Neuronal stem cell (in vitro differentiated cells): ENCODE measurements at regions not wholly inside any gene's neighbourhood (a gene's known extent, or its start where the extent isn't known, plus 50 kb on each side); places are given as distances from the start of the nearest gene placed in this dataset.

Source experiments
- DNase-seq: peaks from one replicate; pipeline ENCODE4 v3.0.0-alpha.2; 2013; ENCODE audit warnings: low spot score
- H2AFZ ChIP-seq: one replicate; pipeline ENCODE4 v1.6.1; 2013; ENCODE audit warnings: mild to moderate bottlenecking, low read length, inconsistent platforms
- H2AK5ac ChIP-seq: 2 replicates; pipeline ENCODE4 v1.6.1; 2013; ENCODE audit warnings: low read depth, mild to moderate bottlenecking, inconsistent platforms, low read length, moderate library complexity, mixed read lengths
- H2BK120ac ChIP-seq: 2 replicates; pipeline ENCODE4 v1.6.1; 2013; ENCODE audit warnings: low read depth, mild to moderate bottlenecking, inconsistent platforms, low read length, moderate library complexity, mixed read lengths
- H2BK12ac ChIP-seq: one replicate; pipeline ENCODE4 v1.6.1; 2013; ENCODE audit warnings: low read length, inconsistent platforms
- H2BK15ac ChIP-seq: 2 replicates; pipeline ENCODE4 v1.6.1; 2013; ENCODE audit warnings: mild to moderate bottlenecking, low read length, inconsistent platforms, mixed read lengths
- H2BK5ac ChIP-seq: one replicate; pipeline ENCODE4 v1.6.1; 2013; ENCODE audit warnings: inconsistent platforms, mild to moderate bottlenecking, low read length, moderate library complexity
- H3K14ac ChIP-seq: one replicate; pipeline ENCODE4 v1.6.1; 2013; ENCODE audit warnings: low read length, inconsistent platforms
- H3K18ac ChIP-seq: 2 replicates; pipeline ENCODE4 v1.6.1; 2013; ENCODE audit warnings: low read length, inconsistent platforms
- H3K23ac ChIP-seq: 2 replicates; pipeline ENCODE4 v1.6.1; 2013; ENCODE audit warnings: low read depth, mild to moderate bottlenecking, mixed read lengths, low read length, inconsistent platforms; ENCODE audit not compliant: poor library complexity
- H3K27ac ChIP-seq: replicated peaks from 3 replicates; pipeline ENCODE4 v1.5.1; 2013; ENCODE audit warnings: low read length, inconsistent platforms
- H3K27me3 ChIP-seq, 3 experiments: 2 replicates each; pipeline ENCODE4 v1.6.1; 2013; ENCODE audit warnings: low read length in 3 of 3, mild to moderate bottlenecking in 2 of 3, inconsistent platforms in 1 of 3, low read depth in 1 of 3, mixed read lengths in 1 of 3, moderate library complexity in 1 of 3; ENCODE audit not compliant: control insufficient read depth in 3 of 3, insufficient read depth in 3 of 3
- H3K36me3 ChIP-seq, 2 donors: replicated peaks in 1 of 2; 2 replicates each; pipeline ENCODE4 v1.6.1; 2013; ENCODE audit warnings: low read length in 2 of 2; ENCODE audit not compliant: control insufficient read depth in 2 of 2, insufficient read depth in 2 of 2
- H3K4ac ChIP-seq: 2 replicates; pipeline ENCODE4 v1.6.1; 2013; ENCODE audit warnings: inconsistent platforms, mild to moderate bottlenecking, low read length, moderate library complexity
- H3K4me1 ChIP-seq, 2 donors: 1 replicate in 1 of 2; 2 replicates in 1 of 2; pipeline ENCODE4 v1.6.1; 2013; ENCODE audit warnings: low read length in 2 of 2, low read depth in 1 of 2; ENCODE audit not compliant: control insufficient read depth in 2 of 2, insufficient read depth in 1 of 2
- H3K4me2 ChIP-seq: one replicate; pipeline ENCODE4 v1.6.1; 2013; ENCODE audit warnings: mild to moderate bottlenecking, low read length, inconsistent platforms; ENCODE audit not compliant: insufficient read depth, poor library complexity, severe bottlenecking
- H3K4me3 ChIP-seq, 2 donors: 2 replicates each; pipeline ENCODE4 v1.5.1; 2013; ENCODE audit warnings: low read length in 2 of 2, mild to moderate bottlenecking in 2 of 2, inconsistent platforms in 1 of 2, moderate library complexity in 1 of 2
- H3K79me1 ChIP-seq: one replicate; pipeline ENCODE4 v1.6.1; 2013; ENCODE audit warnings: low read depth, mild to moderate bottlenecking, inconsistent platforms, low read length, moderate library complexity
- H3K9ac ChIP-seq: one replicate; pipeline ENCODE4 v1.6.1; 2013; ENCODE audit warnings: mild to moderate bottlenecking, low read depth, low read length, inconsistent platforms; ENCODE audit not compliant: poor library complexity
- H3K9me3 ChIP-seq, 2 donors: replicated peaks in 1 of 2; 2 replicates each; pipeline versions ENCODE3 to v1.6.1; 2013; ENCODE audit warnings: low read length in 2 of 2, mild to moderate bottlenecking in 2 of 2, inconsistent platforms in 1 of 2, low read depth in 1 of 2, mixed read lengths in 1 of 2, moderate library complexity in 1 of 2; ENCODE audit not compliant: control insufficient read depth in 2 of 2, insufficient read depth in 1 of 2
- H4K8ac ChIP-seq: one replicate; pipeline ENCODE4 v1.6.1; 2013; ENCODE audit warnings: low read depth, mild to moderate bottlenecking, inconsistent platforms, low read length, moderate library complexity
- H4K91ac ChIP-seq: one replicate; pipeline ENCODE4 v1.6.1; 2013; ENCODE audit warnings: low read length, low read depth, mild to moderate bottlenecking, inconsistent platforms; ENCODE audit not compliant: poor library complexity
- WGBS, 2 donors: extraction: QIAGEN DNeasy Blood & Tissue Kit; methylation state at CpG; one replicate each; pipeline ENCODE4 v1.1.7; 2013; ENCODE audit warnings: missing lambda C conversion rate in 2 of 2, mixed read lengths in 1 of 2; ENCODE audit not compliant: insufficient read length in 2 of 2, insufficient replicate concordance in 1 of 2; ENCODE audit errors: extremely low coverage in 2 of 2; 5-methylcytosine and 5-hydroxymethylcytosine counted together

- Histone ChIP-seq H4K8ac (no peak overlapping the region), H2BK15ac (no peak overlapping the region), H3K4ac (no peak overlapping the region), H3K4me2 (no peak overlapping the region), H2BK12ac (no peak overlapping the region), H3K27ac (no peak overlapping the region), H3K79me1 (no peaks in the 10 kb centered on the region), H3K27me3 (no peaks in the 10 kb centered on the region), H3K9me3 (no peaks in the 10 kb centered on the region), H3K36me3 (no peaks in the 10 kb centered on the region), H2BK5ac (no peak overlapping the region), H3K4me3 (no peak overlapping the region), H2AK5ac (no peak overlapping the region), H4K91ac (no peak overlapping the region), H3K14ac (no peak overlapping the region), H2AFZ (no peak overlapping the region), H3K4me1 (no peaks in the 10 kb centered on the region), H3K23ac (no peak overlapping the region), H3K18ac (no peak overlapping the region), H3K9ac (no peak overlapping the region), H2BK120ac (no peak overlapping the region)
- no CpG with 5 or more reads among the region's 2 CpGs for WGBS, 2 donors
- DNase-seq: no peak
Measured at GRCh38 chr4:104795264-104795939, 300.7 kb upstream of the CXXC4 start.

GRCh38 chr4:104811727-104812126, 317.0 kb upstream of the CXXC4 start:
- H4K8ac ChIP-seq: no peak overlapping the region
- no peak overlapping the region for H4K91ac ChIP-seq
- H2BK120ac ChIP-seq: no peak overlapping the region
- no peak overlapping the region for H3K27ac ChIP-seq
- no peak overlapping the region for H3K9ac ChIP-seq
- no peak overlapping the region for H3K4me3 ChIP-seq
- H3K4me2 ChIP-seq: no peak overlapping the region
- no peaks in the 10 kb centered on the region for H3K9me3 ChIP-seq
- no peak overlapping the region for H2AK5ac ChIP-seq
- no peak overlapping the region for H2BK5ac ChIP-seq
- WGBS, 2 donors: no CpG with 5 or more reads among the region's 3 CpGs
- DNase-seq: no peak
- H3K14ac ChIP-seq: no peak overlapping the region
- H3K18ac ChIP-seq: no peak overlapping the region
- H3K4me1 ChIP-seq: no peaks in the 10 kb centered on the region
- no peak overlapping the region for H2BK15ac ChIP-seq
- H3K79me1 ChIP-seq: no peaks in the 10 kb centered on the region
- no peak overlapping the region for H2AFZ ChIP-seq
- no peaks in the 10 kb centered on the region for H3K27me3 ChIP-seq
- no peak overlapping the region for H3K23ac ChIP-seq
- no peak overlapping the region for H2BK12ac ChIP-seq
- H3K4ac ChIP-seq: no peak overlapping the region
- H3K36me3 ChIP-seq: no peaks in the 10 kb centered on the region

- Histone ChIP-seq H3K9ac (no peak overlapping the region), H2BK5ac (no peak overlapping the region), H3K9me3 (no peaks in the 10 kb centered on the region), H3K18ac (no peak overlapping the region), H3K79me1 (no peaks in the 10 kb centered on the region), H3K4me1 (no peaks in the 10 kb centered on the region), H4K91ac (no peak overlapping the region), H2BK120ac (no peak overlapping the region), H3K4ac (no peak overlapping the region), H3K14ac (no peak overlapping the region), H3K27me3 (no peaks in the 10 kb centered on the region), H4K8ac (no peak overlapping the region), H3K4me3 (no peak overlapping the region), H2AFZ (no peak overlapping the region), H3K4me2 (no peak overlapping the region), H3K23ac (no peak overlapping the region), H3K36me3 (no peaks in the 10 kb centered on the region), H2AK5ac (no peak overlapping the region), H3K27ac (no peak overlapping the region), H2BK12ac (no peak overlapping the region), H2BK15ac (no peak overlapping the region)
- DNase-seq: no peak
- no CpG with 5 or more reads among the region's 1 CpG for WGBS, 2 donors
Measured at GRCh38 chr4:104815665-104816064, 321.0 kb upstream of the CXXC4 start.

- Histone ChIP-seq H3K14ac (no peak overlapping the region), H2AK5ac (no peak overlapping the region), H3K36me3 (no peaks in the 10 kb centered on the region), H3K4me3 (no peak overlapping the region), H3K9ac (no peak overlapping the region), H3K4ac (no peak overlapping the region), H3K9me3 (no peaks in the 10 kb centered on the region), H3K79me1 (no peaks in the 10 kb centered on the region), H3K27ac (no peak overlapping the region), H3K4me2 (no peak overlapping the region), H3K4me1 (no peaks in the 10 kb centered on the region), H3K18ac (no peak overlapping the region), H3K23ac (no peak overlapping the region), H4K91ac (no peak overlapping the region), H2BK120ac (no peak overlapping the region), H4K8ac (no peak overlapping the region), H2BK12ac (no peak overlapping the region), H3K27me3 (no peaks in the 10 kb centered on the region), H2AFZ (no peak overlapping the region), H2BK5ac (no peak overlapping the region), H2BK15ac (no peak overlapping the region)
- no peak for DNase-seq
- no CpG with 5 or more reads among the region's 4 CpGs for WGBS, 2 donors
Measured at GRCh38 chr4:104818579-104818978, 323.9 kb upstream of the CXXC4 start.
